Ovary (tissue), 3 donors: ENCODE measurements at regions not wholly inside any gene's neighbourhood (a gene's known extent, or its start where the extent isn't known, plus 50 kb on each side); places are given as distances from the start of the nearest gene placed in this dataset.

ENCODE experiments used
- POLR2A ChIP-seq: fragments of 450-650 bp; IDR thresholded peaks from one replicate; pipeline ENCODE4 v1.6.1; 2017; ENCODE audit warnings: antibody characterized with exemption, mild to moderate bottlenecking, moderate library complexity
- TF ChIP-seq, protein P1 (sequence below), 3 donors: fragments of 450-650 bp in 2 of 3; fragments of 200-600 bp in 1 of 3; IDR thresholded peaks; one replicate each; pipeline versions ENCODE4 v1.5.1 to v1.8.0; 2016 to 2022; ENCODE audit warnings: antibody characterized with exemption in 3 of 3, mild to moderate bottlenecking in 1 of 3
- donor health status: DM: no; HTN: no; CAD: no.

- TF ChIP-seq, protein P1, sequence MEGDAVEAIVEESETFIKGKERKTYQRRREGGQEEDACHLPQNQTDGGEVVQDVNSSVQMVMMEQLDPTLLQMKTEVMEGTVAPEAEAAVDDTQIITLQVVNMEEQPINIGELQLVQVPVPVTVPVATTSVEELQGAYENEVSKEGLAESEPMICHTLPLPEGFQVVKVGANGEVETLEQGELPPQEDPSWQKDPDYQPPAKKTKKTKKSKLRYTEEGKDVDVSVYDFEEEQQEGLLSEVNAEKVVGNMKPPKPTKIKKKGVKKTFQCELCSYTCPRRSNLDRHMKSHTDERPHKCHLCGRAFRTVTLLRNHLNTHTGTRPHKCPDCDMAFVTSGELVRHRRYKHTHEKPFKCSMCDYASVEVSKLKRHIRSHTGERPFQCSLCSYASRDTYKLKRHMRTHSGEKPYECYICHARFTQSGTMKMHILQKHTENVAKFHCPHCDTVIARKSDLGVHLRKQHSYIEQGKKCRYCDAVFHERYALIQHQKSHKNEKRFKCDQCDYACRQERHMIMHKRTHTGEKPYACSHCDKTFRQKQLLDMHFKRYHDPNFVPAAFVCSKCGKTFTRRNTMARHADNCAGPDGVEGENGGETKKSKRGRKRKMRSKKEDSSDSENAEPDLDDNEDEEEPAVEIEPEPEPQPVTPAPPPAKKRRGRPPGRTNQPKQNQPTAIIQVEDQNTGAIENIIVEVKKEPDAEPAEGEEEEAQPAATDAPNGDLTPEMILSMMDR (IDR thresholded peaks at IDR 0.05) = no peak
- TF ChIP-seq POLR2A = no peak
Observed at GRCh38 chr1:38217316-38217715, 170.7 kb upstream of the POU3F1 start.
